ES-I3 (cell line): ENCODE measurements at regions not wholly inside any gene's neighbourhood (a gene's known extent, or its start where the extent isn't known, plus 50 kb on each side); places are given as distances from the start of the nearest gene placed in this dataset.
"Not testable (repeated sequence)": the region's sequence is repeated elsewhere in the genome, so short reads cannot be mapped to it uniquely, and the experiment has no call there.

Source experiments
- H3K36me3 ChIP-seq: 2 replicates; pipeline ENCODE4 v1.6.1; 2013; ENCODE audit warnings: mild to moderate bottlenecking, low read length, control low read depth, moderate library complexity; ENCODE audit not compliant: insufficient read depth
- H3K4me1 ChIP-seq: 2 replicates; pipeline ENCODE4 v1.6.1; 2013; ENCODE audit warnings: mild to moderate bottlenecking, control low read depth, low read length; ENCODE audit not compliant: insufficient read depth
- H3K9ac ChIP-seq: 2 replicates; pipeline ENCODE4 v1.6.1; 2013; ENCODE audit warnings: low read depth, mild to moderate bottlenecking, low read length, moderate library complexity
- H3K9me3 ChIP-seq: 2 replicates; pipeline ENCODE4 v1.6.1; 2013; ENCODE audit warnings: mild to moderate bottlenecking, low read length, moderate library complexity; ENCODE audit not compliant: control insufficient read depth, insufficient read depth

- H3K36me3 ChIP-seq: no peaks in the 10 kb centered on the region
- no peak overlapping the region for H3K9ac ChIP-seq
- no peaks in the 10 kb centered on the region for H3K4me1 ChIP-seq
- H3K9me3 ChIP-seq: no peaks in the 10 kb centered on the region
Observed at GRCh38 chr4:64975177-64975576, 565.9 kb upstream of the TECRL start.

- Histone ChIP-seq H3K36me3 (no peaks in the 10 kb centered on the region), H3K9ac (no peak overlapping the region), H3K4me1 (no peaks in the 10 kb centered on the region), H3K9me3 (no peaks in the 10 kb centered on the region; the same call in 1 of the 2 replicates)
Observed at GRCh38 chr4:64969081-64969480, 559.8 kb upstream of the TECRL start.

- Histone ChIP-seq H3K9ac (no peak overlapping the region), H3K36me3 (no peaks in the 10 kb centered on the region), H3K9me3 (no peaks in the 10 kb centered on the region; the same call in 1 of the 2 replicates), H3K4me1 (no peaks in the 10 kb centered on the region)
Observed at GRCh38 chr4:64967286-64967685, 558.0 kb upstream of the TECRL start.

- H3K9me3 ChIP-seq: no peaks in the 10 kb centered on the region; the same call in 1 of the 2 replicates
- no peak overlapping the region for H3K9ac ChIP-seq
- H3K36me3 ChIP-seq: no peaks in the 10 kb centered on the region
- H3K4me1 ChIP-seq: no peaks in the 10 kb centered on the region
Observed at GRCh38 chr4:64960516-64960915, 551.3 kb upstream of the TECRL start.

GRCh38 chr4:64940698-64941097 is 531.4 kb upstream of the TECRL start:
- peaks cover 3% of the 10 kb centered on the region; the same call in 1 of the 2 replicates for H3K9me3 ChIP-seq
- H3K36me3 ChIP-seq: no peaks in the 10 kb centered on the region
- no peak overlapping the region for H3K9ac ChIP-seq
- no peaks in the 10 kb centered on the region for H3K4me1 ChIP-seq

- Histone ChIP-seq H3K9me3 (peaks cover 3% of the 10 kb centered on the region; the same call in 1 of the 2 replicates), H3K4me1 (no peaks in the 10 kb centered on the region), H3K36me3 (no peaks in the 10 kb centered on the region), H3K9ac (no peak overlapping the region)
Observed at GRCh38 chr4:64935469-64936001, 526.3 kb upstream of the TECRL start.

- Histone ChIP-seq H3K4me1 (no peaks in the 10 kb centered on the region; the same call in 1 of the 2 replicates), H3K36me3 (no peaks in the 10 kb centered on the region), H3K9me3 (no peaks in the 10 kb centered on the region; the same call in 1 of the 2 replicates), H3K9ac (no peak overlapping the region)
Observed at GRCh38 chr4:64911846-64912245, 502.6 kb upstream of the TECRL start.

GRCh38 chr4:64903986-64904385 is 494.7 kb upstream of the TECRL start:
- H3K4me1 ChIP-seq: no peaks in the 10 kb centered on the region
- H3K9me3 ChIP-seq: no peaks in the 10 kb centered on the region
- H3K9ac ChIP-seq: no peak overlapping the region
- no peaks in the 10 kb centered on the region for H3K36me3 ChIP-seq

GRCh38 chr4:64899563-64899962 is 490.3 kb upstream of the TECRL start:
- Histone ChIP-seq H3K4me1 (no peaks in the 10 kb centered on the region; the same call in 1 of the 2 replicates), H3K36me3 (no peaks in the 10 kb centered on the region), H3K9me3 (no peaks in the 10 kb centered on the region), H3K9ac (no peak overlapping the region)

- H3K9me3 ChIP-seq, H3K9ac ChIP-seq, H3K4me1 ChIP-seq, H3K36me3 ChIP-seq: not testable (repeated sequence)
Observed at GRCh38 chr4:64899030-64899429, 489.8 kb upstream of the TECRL start.

- H3K4me1 ChIP-seq: no peaks in the 10 kb centered on the region; the same call in 1 of the 2 replicates
- no peaks in the 10 kb centered on the region for H3K36me3 ChIP-seq
- H3K9ac ChIP-seq: no peak overlapping the region
- no peaks in the 10 kb centered on the region for H3K9me3 ChIP-seq
Observed at GRCh38 chr4:64897683-64898082, 488.4 kb upstream of the TECRL start.

GRCh38 chr4:64895031-64895430 is 485.8 kb upstream of the TECRL start:
- no peaks in the 10 kb centered on the region for H3K36me3 ChIP-seq
- no peaks in the 10 kb centered on the region for H3K9me3 ChIP-seq
- H3K9ac ChIP-seq: no peak overlapping the region
- H3K4me1 ChIP-seq: no peaks in the 10 kb centered on the region; the same call in 1 of the 2 replicates

GRCh38 chr4:64893205-64893604 is 484.0 kb upstream of the TECRL start:
- Histone ChIP-seq H3K4me1 (no peaks in the 10 kb centered on the region; the same call in 1 of the 2 replicates), H3K36me3 (no peaks in the 10 kb centered on the region), H3K9me3 (no peaks in the 10 kb centered on the region), H3K9ac (no peak overlapping the region)

- Histone ChIP-seq H3K9me3 (no peaks in the 10 kb centered on the region), H3K4me1 (no peaks in the 10 kb centered on the region; the same call in 1 of the 2 replicates), H3K9ac (no peak overlapping the region), H3K36me3 (no peaks in the 10 kb centered on the region)
Observed at GRCh38 chr4:64889906-64890610, 480.8 kb upstream of the TECRL start.

- H3K36me3 ChIP-seq: no peaks in the 10 kb centered on the region
- no peaks in the 10 kb centered on the region for H3K4me1 ChIP-seq
- H3K9me3 ChIP-seq: no peaks in the 10 kb centered on the region
- H3K9ac ChIP-seq: no peak overlapping the region
Observed at GRCh38 chr4:64883087-64883807, 474.0 kb upstream of the TECRL start.
